IPS DF 4.7 (cell line): ENCODE measurements at regions not wholly inside any gene's neighbourhood (a gene's known extent, or its start where the extent isn't known, plus 50 kb on each side); places are given as distances from the start of the nearest gene placed in this dataset.

Experiments
- DNase-seq: peaks from one replicate; pipeline ENCODE4 v3.0.0-alpha.2; 2013; ENCODE audit warnings: low spot score; ENCODE audit errors: extremely low read depth

- no peak for DNase-seq
These were observed 349.9 kb downstream of the TSN start for GRCh38 chr2:122105171-122105876.

DNA sequence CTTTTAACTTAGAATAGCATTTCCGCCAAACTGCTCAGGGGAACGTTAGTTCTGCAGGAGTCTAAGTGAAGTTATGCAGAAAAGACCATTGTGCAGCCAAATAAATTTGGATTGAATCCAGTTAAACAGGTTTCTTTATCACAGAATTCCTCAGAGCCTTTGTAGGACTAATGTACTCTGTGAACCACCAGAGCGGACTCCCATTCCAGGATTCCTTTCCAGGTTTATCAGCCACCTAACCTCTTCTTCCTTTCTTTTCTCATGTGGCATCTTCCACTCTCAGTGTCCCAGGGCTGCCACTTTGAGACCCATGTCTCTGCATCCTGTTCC is 350.4 kb downstream of the TSN start:
- DNase-seq: no peak

DNA sequence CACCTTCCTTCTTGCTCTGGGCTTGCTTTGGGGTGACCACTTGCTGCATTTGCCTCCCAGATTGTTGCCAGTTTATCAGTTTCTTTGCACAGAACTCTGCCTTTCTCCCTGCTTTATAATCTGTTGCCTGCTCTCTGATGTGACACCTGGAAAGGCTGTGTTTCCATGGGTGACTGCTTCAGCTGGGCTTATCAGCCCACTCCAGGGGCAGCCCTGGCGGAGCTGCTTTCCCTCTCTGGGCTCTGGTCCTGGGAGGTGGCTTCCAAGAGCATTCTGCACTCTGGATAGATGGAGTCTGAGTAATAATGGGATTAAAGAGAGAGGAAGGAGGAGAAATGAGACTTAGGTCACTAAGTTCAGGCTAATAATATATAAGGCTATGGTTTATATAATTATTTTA is 352.7 kb downstream of the TSN start:
- no peak for DNase-seq

- no peak for DNase-seq
These were observed 357.0 kb downstream of the TSN start for GRCh38 chr2:122112216-122113005.

DNA sequence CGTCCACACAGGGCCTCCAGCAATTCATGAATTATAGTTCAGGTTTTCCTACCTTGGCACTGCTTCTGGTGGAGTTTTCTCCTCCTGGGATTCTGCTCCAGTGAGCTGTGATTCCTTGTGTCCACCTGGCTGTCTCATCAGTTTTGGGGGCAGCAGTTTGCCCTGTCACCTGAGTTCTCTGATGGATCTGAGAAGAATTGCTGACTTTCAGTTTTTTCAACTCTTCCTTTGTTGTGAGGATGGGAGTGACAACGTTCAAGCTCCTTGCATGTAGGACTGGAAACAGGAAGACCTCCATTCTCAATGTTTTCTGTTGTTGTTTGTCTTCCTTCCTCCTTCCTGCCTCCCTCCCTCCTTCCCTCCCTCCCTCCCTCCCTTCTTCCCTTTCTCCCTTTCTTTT is 359.0 kb downstream of the TSN start:
- no peak for DNase-seq

DNA sequence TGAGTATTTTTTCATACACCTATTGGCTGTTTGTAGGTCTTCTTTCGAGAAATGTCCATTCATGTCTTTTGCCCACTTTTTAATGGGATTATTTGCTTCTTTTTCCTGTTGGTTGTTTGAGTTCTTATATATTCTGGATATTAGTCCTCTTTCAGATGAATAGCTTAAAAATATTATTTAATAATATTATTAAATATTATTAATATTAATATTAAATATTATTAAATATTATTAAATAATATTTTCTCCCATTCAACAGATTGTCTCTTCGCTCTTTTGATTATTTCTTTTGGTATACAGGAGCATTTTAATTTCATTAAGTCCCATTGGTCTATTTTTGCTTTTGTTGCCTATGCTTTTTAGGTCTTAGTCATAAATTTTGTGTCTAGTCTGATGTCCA is 361.9 kb downstream of the TSN start:
- no peak for DNase-seq

- DNase-seq: no peak
These were observed 373.9 kb downstream of the TSN start for GRCh38 chr2:122129399-122129798.

GRCh38 chr2:122132147-122132691 is 376.8 kb downstream of the TSN start:
- no peak for DNase-seq

DNA sequence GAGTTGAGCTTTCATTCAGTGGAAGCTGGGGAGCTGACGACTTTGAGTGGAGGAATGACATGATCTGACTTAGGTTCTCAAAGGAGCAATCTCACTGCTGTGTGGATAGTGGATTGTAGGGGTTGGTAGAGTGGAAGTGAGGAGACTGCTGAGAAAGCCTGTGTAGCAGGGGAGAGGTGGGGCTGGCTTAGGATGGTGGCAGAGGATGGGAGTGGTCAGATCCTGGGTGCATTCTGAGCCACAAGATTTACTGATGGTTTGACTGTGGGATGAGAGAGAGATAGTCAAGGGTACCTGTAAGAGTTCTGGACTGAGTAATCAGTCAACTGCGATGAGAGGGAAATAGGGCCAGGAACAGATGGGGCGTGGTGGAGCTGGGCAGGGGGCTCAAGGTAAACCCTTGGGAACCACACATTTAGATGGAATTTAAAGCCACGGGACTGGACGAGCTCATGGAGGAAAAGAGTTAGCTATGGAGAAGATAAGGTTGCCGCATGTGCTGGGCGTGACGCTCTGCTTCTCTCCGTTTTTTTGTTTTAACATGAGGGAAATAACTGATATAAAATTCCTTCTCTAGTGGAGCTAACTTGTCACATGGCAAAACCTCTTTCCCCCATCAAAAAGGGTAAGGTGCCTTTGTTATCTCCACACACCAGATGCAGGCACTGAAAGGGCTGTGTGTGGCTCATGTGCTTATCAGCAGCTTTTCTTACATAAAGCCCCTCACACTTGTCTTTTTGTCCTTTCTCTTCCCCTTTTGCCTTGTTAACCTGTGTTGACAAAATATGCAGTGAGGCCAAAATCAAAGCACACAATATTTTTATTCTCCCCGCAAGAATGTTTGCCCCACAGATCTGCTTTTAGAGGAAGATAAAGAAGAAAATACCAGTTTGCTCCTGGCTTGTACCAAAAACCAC is 379.8 kb downstream of the TSN start:
- DNase-seq: no peak

GRCh38 chr2:122136056-122136455 is 380.6 kb downstream of the TSN start:
- peak; percentile 7 for DNase-seq

- DNase-seq: no peak
These were observed 383.1 kb downstream of the TSN start for GRCh38 chr2:122138561-122138960.

DNA sequence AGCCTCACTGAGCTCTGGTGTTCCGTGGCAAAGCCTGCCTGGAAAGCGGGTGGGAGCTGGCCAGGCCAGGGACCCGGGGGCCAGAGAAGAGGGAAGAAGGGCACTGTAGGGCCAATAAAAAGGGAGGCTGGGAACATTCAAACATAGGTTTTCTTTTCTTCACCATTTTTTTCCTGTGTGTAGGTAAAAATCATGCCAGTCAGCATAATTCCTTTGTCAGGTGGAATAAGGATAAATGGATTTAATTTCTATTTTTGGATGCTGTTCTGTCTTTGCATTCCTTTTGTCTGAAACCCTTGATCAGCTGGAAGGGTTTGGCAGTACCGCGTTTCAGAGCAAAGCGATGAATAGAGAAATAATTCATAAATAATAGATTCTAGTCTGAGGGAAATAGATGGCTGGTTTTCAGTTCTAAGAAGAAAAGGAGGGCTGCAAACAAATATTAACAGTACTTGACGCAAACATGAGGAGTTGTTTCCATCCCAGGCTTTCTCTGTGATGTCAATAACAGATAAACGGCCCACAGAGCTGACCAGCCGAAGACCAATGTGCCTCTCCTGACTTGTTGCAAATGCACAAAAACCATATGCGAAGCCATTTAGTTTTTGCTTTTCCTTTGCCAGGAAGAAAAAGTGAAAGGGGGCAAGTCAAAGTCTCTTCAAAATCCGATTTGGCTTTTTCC is 384.4 kb downstream of the TSN start:
- no peak for DNase-seq

- DNase-seq: no peak
These were observed 389.4 kb downstream of the TSN start for GRCh38 chr2:122144884-122145283.

- no peak for DNase-seq
These were observed 390.4 kb downstream of the TSN start for GRCh38 chr2:122145856-122146255.

DNA sequence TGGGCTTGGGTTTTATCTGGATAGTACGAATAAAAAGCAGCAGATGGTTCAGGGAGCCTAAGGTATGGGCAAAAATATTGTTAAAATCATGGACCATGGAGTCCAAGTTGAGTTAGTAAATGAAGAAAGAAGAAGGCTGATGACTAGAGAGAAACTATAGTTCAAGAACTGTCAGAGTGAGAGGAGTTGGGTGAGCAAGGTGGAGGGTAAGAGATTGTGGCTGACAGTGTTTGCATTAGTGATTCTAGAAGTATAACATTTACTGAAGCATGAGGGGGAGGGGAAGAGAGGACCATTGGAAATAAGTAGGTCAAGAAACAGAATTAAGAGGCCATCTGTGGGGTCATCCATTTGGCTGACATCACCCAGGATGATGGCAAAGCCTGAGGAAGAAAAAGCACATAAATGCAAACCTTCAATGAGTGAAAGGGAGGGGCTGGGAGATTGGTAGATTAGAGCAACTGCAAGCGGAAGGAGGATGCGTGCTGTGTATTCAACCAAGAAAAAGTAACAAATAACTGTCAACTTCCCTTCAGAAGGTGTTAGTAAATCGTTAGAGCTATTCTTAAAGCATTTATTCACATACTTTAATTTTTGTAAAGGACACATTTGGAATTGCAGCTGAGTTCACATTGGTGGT is 392.8 kb downstream of the TSN start:
- DNase-seq: no peak

GRCh38 chr2:122150524-122151280 is 395.3 kb downstream of the TSN start:
- no peak for DNase-seq

DNA sequence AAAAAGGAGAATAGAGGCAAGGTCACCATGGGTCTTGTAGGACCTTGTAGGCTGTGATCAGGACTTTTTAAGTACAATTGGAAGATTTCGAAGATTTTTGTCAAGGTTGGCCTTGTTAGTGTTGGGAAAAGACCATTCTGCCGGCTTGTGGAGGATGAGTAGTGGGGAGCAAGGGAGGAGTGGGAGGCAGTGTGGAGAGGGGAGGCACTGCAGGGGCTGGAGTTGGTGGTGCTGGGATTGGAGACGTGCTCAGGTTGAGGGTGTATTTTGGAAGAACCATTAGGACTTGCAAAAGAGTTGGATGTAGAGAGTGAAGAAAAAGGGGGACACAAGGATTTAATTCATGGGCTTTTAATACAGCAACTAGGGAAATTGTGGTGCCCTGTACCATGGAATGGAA is 397.1 kb downstream of the TSN start:
- DNase-seq: no peak

- DNase-seq: no peak
These were observed 400.9 kb downstream of the TSN start for GRCh38 chr2:122156176-122156890.

GRCh38 chr2:122157158-122157557 is 401.7 kb downstream of the TSN start:
- DNase-seq: no peak
